ENCODE measurements at regions not wholly inside any gene's neighbourhood (a gene's known extent, or its start where the extent isn't known, plus 50 kb on each side); places are given as distances from the start of the nearest gene placed in this dataset.

DNA sequence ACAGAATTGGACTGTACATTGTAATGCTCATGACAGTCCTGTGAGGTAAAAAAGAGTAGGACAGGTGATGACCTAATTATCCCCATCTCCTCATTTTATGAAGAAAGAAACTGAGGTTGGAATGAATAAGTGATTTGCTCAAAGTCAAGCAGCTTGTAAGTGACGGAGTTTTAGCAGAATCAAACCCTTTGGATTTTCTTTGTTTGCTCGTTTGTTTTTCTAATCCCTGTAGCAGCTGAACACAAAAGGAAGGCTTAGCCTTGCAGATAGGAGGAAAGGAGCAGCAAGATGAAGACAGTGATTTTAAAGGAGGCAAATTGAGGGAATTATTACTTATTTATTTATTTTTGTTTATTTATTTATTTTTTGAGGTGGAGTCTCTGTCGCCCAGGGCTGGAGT is 528.4 kb upstream of the AMOT start:
- no peak for TF ChIP-seq POLR2AphosphoS5 (IDR thresholded peaks at IDR 0.05)
- TF ChIP-seq, protein P1, sequence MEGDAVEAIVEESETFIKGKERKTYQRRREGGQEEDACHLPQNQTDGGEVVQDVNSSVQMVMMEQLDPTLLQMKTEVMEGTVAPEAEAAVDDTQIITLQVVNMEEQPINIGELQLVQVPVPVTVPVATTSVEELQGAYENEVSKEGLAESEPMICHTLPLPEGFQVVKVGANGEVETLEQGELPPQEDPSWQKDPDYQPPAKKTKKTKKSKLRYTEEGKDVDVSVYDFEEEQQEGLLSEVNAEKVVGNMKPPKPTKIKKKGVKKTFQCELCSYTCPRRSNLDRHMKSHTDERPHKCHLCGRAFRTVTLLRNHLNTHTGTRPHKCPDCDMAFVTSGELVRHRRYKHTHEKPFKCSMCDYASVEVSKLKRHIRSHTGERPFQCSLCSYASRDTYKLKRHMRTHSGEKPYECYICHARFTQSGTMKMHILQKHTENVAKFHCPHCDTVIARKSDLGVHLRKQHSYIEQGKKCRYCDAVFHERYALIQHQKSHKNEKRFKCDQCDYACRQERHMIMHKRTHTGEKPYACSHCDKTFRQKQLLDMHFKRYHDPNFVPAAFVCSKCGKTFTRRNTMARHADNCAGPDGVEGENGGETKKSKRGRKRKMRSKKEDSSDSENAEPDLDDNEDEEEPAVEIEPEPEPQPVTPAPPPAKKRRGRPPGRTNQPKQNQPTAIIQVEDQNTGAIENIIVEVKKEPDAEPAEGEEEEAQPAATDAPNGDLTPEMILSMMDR (IDR thresholded peaks at IDR 0.05; ENCODE audit: poor library complexity, severe bottlenecking) = no peak
